ENCODE measurements at regions not wholly inside any gene's neighbourhood (a gene's known extent, or its start where the extent isn't known, plus 50 kb on each side); places are given as distances from the start of the nearest gene placed in this dataset.

DNA sequence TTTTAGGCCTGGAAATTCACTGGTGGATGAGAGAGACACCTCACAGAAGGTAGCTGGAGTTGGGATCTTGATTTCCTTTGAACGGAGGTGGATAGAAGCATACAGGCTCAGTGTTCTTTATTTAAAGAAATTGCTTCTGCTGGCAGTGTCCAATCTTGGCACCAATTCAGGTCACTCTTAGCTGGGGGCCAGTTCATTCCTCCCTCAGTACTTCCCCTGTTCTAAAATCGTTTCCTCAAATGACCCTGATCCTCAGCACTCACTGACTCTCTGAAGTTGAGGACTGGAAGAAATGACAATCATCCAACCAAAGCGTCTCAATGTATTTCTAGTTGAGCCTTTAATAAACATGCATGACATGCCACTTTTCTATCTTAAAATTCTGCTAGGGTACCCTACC is 472.5 kb upstream of the BTBD3 start:
- H2BK120ac ChIP-seq (ENCODE audit: low read depth, low read length), result no peak overlapping the region
- no peak overlapping the region for H2BK15ac ChIP-seq (ENCODE audit: low read depth, low read length)
- no peak overlapping the region for H3K18ac ChIP-seq (ENCODE audit: low read depth, low read length)
- H4K91ac ChIP-seq (ENCODE audit: insufficient read depth, low read depth, low read length), result no peak overlapping the region
- H3K79me1 ChIP-seq (ENCODE audit: low read depth in 1 of 2, low read length in 2 of 2), result no peaks in the 10 kb centered on the region
- H3K56ac ChIP-seq (ENCODE audit: extremely low read depth, insufficient read depth, low read length), result no peak overlapping the region
- intact Hi-C loops (cut with micrococcal nuclease) (no loop called here), dilution Hi-C loops (cut with HindIII; ENCODE audit: low sequenced_read_pairs, unreplicated experiment) (no loop called here), in situ Hi-C loops (cut with MboI; ENCODE audit: low sequenced_read_pairs) (no loop called here)
- no TSS peak for BruUV-seq (replicated peaks)
- TF ChIP-seq MAZ (IDR thresholded peaks at IDR 0.05; ENCODE audit: borderline replicate concordance, low read depth, low read length) (no peak), RCOR1 (IDR thresholded peaks at IDR 0.05; ENCODE audit: insufficient replicate concordance, low read length) (no peak), CEBPB (IDR thresholded peaks at IDR 0.05; ENCODE audit: low read depth, low read length) (no peak), SMC3 (IDR thresholded peaks at IDR 0.05; ENCODE audit: low read depth, low read length) (no peak), FOS (IDR thresholded peaks at IDR 0.05; ENCODE audit: low read depth, low read length) (no peak), RFX5 (IDR thresholded peaks at IDR 0.05; ENCODE audit: low read depth, low read length) (no peak), MXI1 (IDR thresholded peaks at IDR 0.05; ENCODE audit: borderline replicate concordance, low read depth, low read length) (no peak), NFE2L2 (IDR thresholded peaks at IDR 0.05; ENCODE audit: low read depth, low read length) (no peak), MAFK (IDR thresholded peaks at IDR 0.05; ENCODE audit: low read depth, low read length) (no peak), POLR2A (IDR thresholded peaks at IDR 0.05; ENCODE audit: low read depth, low read length) (no peak), RAD21 (IDR thresholded peaks at IDR 0.05; ENCODE audit: low read length) (no peak), CHD1 (IDR thresholded peaks at IDR 0.05; ENCODE audit: low read depth, low read length) (no peak), BHLHE40 (IDR thresholded peaks at IDR 0.05; ENCODE audit: low read depth, low read length) (no peak)
- TF ChIP-seq, protein P1, sequence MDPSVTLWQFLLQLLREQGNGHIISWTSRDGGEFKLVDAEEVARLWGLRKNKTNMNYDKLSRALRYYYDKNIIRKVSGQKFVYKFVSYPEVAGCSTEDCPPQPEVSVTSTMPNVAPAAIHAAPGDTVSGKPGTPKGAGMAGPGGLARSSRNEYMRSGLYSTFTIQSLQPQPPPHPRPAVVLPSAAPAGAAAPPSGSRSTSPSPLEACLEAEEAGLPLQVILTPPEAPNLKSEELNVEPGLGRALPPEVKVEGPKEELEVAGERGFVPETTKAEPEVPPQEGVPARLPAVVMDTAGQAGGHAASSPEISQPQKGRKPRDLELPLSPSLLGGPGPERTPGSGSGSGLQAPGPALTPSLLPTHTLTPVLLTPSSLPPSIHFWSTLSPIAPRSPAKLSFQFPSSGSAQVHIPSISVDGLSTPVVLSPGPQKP (IDR thresholded peaks at IDR 0.05; ENCODE audit: borderline replicate concordance, low read depth, low read length), result no peak
- TF ChIP-seq, protein P2, sequence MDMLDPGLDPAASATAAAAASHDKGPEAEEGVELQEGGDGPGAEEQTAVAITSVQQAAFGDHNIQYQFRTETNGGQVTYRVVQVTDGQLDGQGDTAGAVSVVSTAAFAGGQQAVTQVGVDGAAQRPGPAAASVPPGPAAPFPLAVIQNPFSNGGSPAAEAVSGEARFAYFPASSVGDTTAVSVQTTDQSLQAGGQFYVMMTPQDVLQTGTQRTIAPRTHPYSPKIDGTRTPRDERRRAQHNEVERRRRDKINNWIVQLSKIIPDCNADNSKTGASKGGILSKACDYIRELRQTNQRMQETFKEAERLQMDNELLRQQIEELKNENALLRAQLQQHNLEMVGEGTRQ (IDR thresholded peaks at IDR 0.05; ENCODE audit: low read depth, low read length), result no peak
- TF ChIP-seq, protein P3, sequence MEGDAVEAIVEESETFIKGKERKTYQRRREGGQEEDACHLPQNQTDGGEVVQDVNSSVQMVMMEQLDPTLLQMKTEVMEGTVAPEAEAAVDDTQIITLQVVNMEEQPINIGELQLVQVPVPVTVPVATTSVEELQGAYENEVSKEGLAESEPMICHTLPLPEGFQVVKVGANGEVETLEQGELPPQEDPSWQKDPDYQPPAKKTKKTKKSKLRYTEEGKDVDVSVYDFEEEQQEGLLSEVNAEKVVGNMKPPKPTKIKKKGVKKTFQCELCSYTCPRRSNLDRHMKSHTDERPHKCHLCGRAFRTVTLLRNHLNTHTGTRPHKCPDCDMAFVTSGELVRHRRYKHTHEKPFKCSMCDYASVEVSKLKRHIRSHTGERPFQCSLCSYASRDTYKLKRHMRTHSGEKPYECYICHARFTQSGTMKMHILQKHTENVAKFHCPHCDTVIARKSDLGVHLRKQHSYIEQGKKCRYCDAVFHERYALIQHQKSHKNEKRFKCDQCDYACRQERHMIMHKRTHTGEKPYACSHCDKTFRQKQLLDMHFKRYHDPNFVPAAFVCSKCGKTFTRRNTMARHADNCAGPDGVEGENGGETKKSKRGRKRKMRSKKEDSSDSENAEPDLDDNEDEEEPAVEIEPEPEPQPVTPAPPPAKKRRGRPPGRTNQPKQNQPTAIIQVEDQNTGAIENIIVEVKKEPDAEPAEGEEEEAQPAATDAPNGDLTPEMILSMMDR (conservative IDR thresholded peaks at IDR 0.05; ENCODE audit: low read depth, low read length), result no peak
- no peak for ATAC-seq (ENCODE audit: low read depth)
- no peak overlapping the region for H2BK20ac ChIP-seq (ENCODE audit: low read depth, low read length)
- no peaks in the 10 kb centered on the region for H3K9me3 ChIP-seq (ENCODE audit: control insufficient read depth, insufficient read depth, low read length)
- H2AK5ac ChIP-seq (ENCODE audit: low read depth, low read length), result no peak overlapping the region
- H4K20me1 ChIP-seq (ENCODE audit: insufficient read depth, low read length), result no peaks in the 10 kb centered on the region
- no peak overlapping the region for H3K4me3 ChIP-seq (ENCODE audit: insufficient read depth, low read depth, low read length)
- no peak overlapping the region for H2AFZ ChIP-seq (replicated peaks; ENCODE audit: low read length, poor library complexity)
- no peak overlapping the region for H3K14ac ChIP-seq (replicated peaks; ENCODE audit: low read depth, low read length)
- no peak overlapping the region for H2BK5ac ChIP-seq (ENCODE audit: low read depth, low read length, poor library complexity, severe bottlenecking)
- no peak overlapping the region for H4K5ac ChIP-seq (ENCODE audit: low read depth, low read length)
- H3K4ac ChIP-seq (ENCODE audit: low read depth, low read length), result no peak overlapping the region
- H3K4me2 ChIP-seq (ENCODE audit: low read depth, low read length), result no peak overlapping the region
- POLR2A ChIA-PET (ENCODE audit: unreplicated experiment), result no interaction called here
- WGBS, 2 experiments (ENCODE audit: extremely low coverage in 2 of 2, insufficient read length in 1 of 2), result no CpG with 5 or more reads among the region's 3 CpGs
- no peak overlapping the region for H3K23ac ChIP-seq (ENCODE audit: low read depth, low read length)
- DNase-seq, result no peak
- CTCF ChIA-PET, result no interaction called here
- no peaks in the 10 kb centered on the region for H3K27me3 ChIP-seq (ENCODE audit: control insufficient read depth, insufficient read depth, low read length)
- no peak overlapping the region for H2AK9ac ChIP-seq (replicated peaks; ENCODE audit: low read depth, low read length, poor library complexity)
- no peak overlapping the region for H4K8ac ChIP-seq (ENCODE audit: low read depth in 2 of 2, low read length in 2 of 2)
- H3K4me1 ChIP-seq (ENCODE audit: control insufficient read depth, insufficient read depth, low read length), result no peaks in the 10 kb centered on the region; the same call in 1 of the 2 replicates
- H3K36me3 ChIP-seq (ENCODE audit: control insufficient read depth, insufficient read depth, low read length), result no peaks in the 10 kb centered on the region
- no peak overlapping the region for H3K27ac ChIP-seq (ENCODE audit: insufficient read depth, low read length)
- no peak overlapping the region for H3K9ac ChIP-seq (ENCODE audit: low read depth, low read length)
- no peaks in the 10 kb centered on the region for H3K9me1 ChIP-seq (ENCODE audit: insufficient read depth, low read length)
